Stimulated activated naive CD8-positive, alpha-beta T cell treated with anti-CD3 and anti-CD28 coated beads, Interleukin-15, Interleukin-2, amounts not matched to agents 100 U/mL and 50 U/mL, for 24 hours (primary cell): ENCODE measurements at regions not wholly inside any gene's neighbourhood (a gene's known extent, or its start where the extent isn't known, plus 50 kb on each side); places are given as distances from the start of the nearest gene placed in this dataset.

Source experiments
- ATAC-seq: fragments of 150-1000 bp; cut with Tn5 transposase; one replicate; pipeline ENCODE4 v1.10.0; 2021
- DNase-seq: peaks from one replicate; pipeline ENCODE4 v3.0.0; 2021

- DNase-seq = no peak
- ATAC-seq = no peak
Measured at GRCh38 chr4:3343358-3343757, 50.5 kb downstream of the RGS12 start.

GRCh38 chr4:3344104-3344503, 51.3 kb downstream of the RGS12 start:
- no peak for ATAC-seq
- no peak for DNase-seq

- DNase-seq = no peak
- ATAC-seq = no peak
Measured at GRCh38 chr4:3344596-3344995, 51.8 kb downstream of the RGS12 start.

- DNase-seq = no peak
- no peak for ATAC-seq
Measured at GRCh38 chr4:3345384-3345783, 52.6 kb downstream of the RGS12 start.

GRCh38 chr4:3346146-3346545, 53.3 kb downstream of the RGS12 start:
- DNase-seq (peak; percentile 28), ATAC-seq (peak; percentile 75)

- DNase-seq = no peak
- no peak for ATAC-seq
Measured at GRCh38 chr4:3347871-3348270, 55.0 kb downstream of the RGS12 start.

- DNase-seq (no peak), ATAC-seq (no peak)
Measured at GRCh38 chr4:3348621-3349020, 55.8 kb downstream of the RGS12 start.

GRCh38 chr4:3349116-3349515, 56.3 kb downstream of the RGS12 start:
- no peak for ATAC-seq
- DNase-seq = no peak

GRCh38 chr4:3351997-3352396, 59.2 kb downstream of the RGS12 start:
- no peak for DNase-seq

GRCh38 chr4:3352505-3352904, 59.7 kb downstream of the RGS12 start:
- ATAC-seq (no peak), DNase-seq (no peak)

More at GRCh38 chr4:3351997-3352396, 59.2 kb downstream of the RGS12 start:
- ATAC-seq = no peak

- ATAC-seq (no peak), DNase-seq (no peak)
Measured at GRCh38 chr4:3352941-3353594, 60.2 kb downstream of the RGS12 start.

GRCh38 chr4:3353752-3354454, 61.1 kb downstream of the RGS12 start:
- DNase-seq (no peak), ATAC-seq (no peak)

- DNase-seq (no peak), ATAC-seq (no peak)
Measured at GRCh38 chr4:3354455-3354811, 61.6 kb downstream of the RGS12 start.

- ATAC-seq (no peak), DNase-seq (no peak)
Measured at GRCh38 chr4:3355266-3355748, 62.5 kb downstream of the RGS12 start.

- DNase-seq (no peak), ATAC-seq (no peak)
Measured at GRCh38 chr4:3358656-3359055, 65.8 kb downstream of the RGS12 start.

- no peak for DNase-seq
Measured at GRCh38 chr4:3360777-3361176, 68.0 kb downstream of the RGS12 start.

GRCh38 chr4:3361406-3361805, 68.6 kb downstream of the RGS12 start:
- DNase-seq = no peak
- ATAC-seq = no peak

More at GRCh38 chr4:3360777-3361176, 68.0 kb downstream of the RGS12 start:
- no peak for ATAC-seq

- no peak for DNase-seq
Measured at GRCh38 chr4:3361896-3362295, 69.1 kb downstream of the RGS12 start.

GRCh38 chr4:3362431-3363287, 69.8 kb downstream of the RGS12 start:
- DNase-seq (no peak), ATAC-seq (no peak)

More at GRCh38 chr4:3361896-3362295, 69.1 kb downstream of the RGS12 start:
- no peak for ATAC-seq

- no peak for DNase-seq
Measured at GRCh38 chr4:3363411-3364141, 70.8 kb downstream of the RGS12 start.

GRCh38 chr4:3364199-3364598, 71.4 kb downstream of the RGS12 start:
- DNase-seq (no peak), ATAC-seq (no peak)

More at GRCh38 chr4:3363411-3364141, 70.8 kb downstream of the RGS12 start:
- no peak for ATAC-seq
